ENCODE measurements at regions not wholly inside any gene's neighbourhood (a gene's known extent, or its start where the extent isn't known, plus 50 kb on each side); places are given as distances from the start of the nearest gene placed in this dataset.

GRCh38 chr12:91575630-91576029 lies 393.0 kb upstream of the DCN start:
- no peak for TF ChIP-seq POLR2A (IDR thresholded peaks at IDR 0.05)
- no peak for TF ChIP-seq CTCF (IDR thresholded peaks at IDR 0.05)
- TF ChIP-seq POLR2AphosphoS5 (IDR thresholded peaks at IDR 0.05; ENCODE audit: insufficient read depth in 1 of 2, low read depth in 1 of 2), result no peak
